ENCODE measurements at regions not wholly inside any gene's neighbourhood (a gene's known extent, or its start where the extent isn't known, plus 50 kb on each side); places are given as distances from the start of the nearest gene placed in this dataset.

GRCh38 chr2:240362216-240362755, 73.2 kb upstream of the GPC1 start:
- Mint-ChIP-seq H3K9me3 (peaks cover 22% of the 10 kb centered on the region), H3K4me1 (peaks cover 36% of the 10 kb centered on the region), H3K36me3 (ENCODE audit: low read depth) (peaks cover 9% of the 10 kb centered on the region), H3K4me3 (no peak overlapping the region), H3K27ac (no peak overlapping the region), H3K27me3 (ENCODE audit: low read depth) (peaks cover 13% of the 10 kb centered on the region)
- no peak for TF ChIP-seq CTCF (IDR thresholded peaks at IDR 0.05; ENCODE audit: unreplicated experiment in 3 of 3)

- TF ChIP-seq CTCF (IDR thresholded peaks at IDR 0.05; ENCODE audit: unreplicated experiment in 3 of 3): no peak
- peaks cover 13% of the 10 kb centered on the region for H3K27me3 Mint-ChIP-seq (ENCODE audit: low read depth)
- H3K36me3 Mint-ChIP-seq (ENCODE audit: low read depth): peaks cover 9% of the 10 kb centered on the region
Observed at GRCh38 chr2:240362826-240363745, 72.4 kb upstream of the GPC1 start.

GRCh38 chr2:240363746-240364581, 71.5 kb upstream of the GPC1 start:
- H3K27ac Mint-ChIP-seq: peak overlapping the region; percentile 76 to 85 (median 78)
- H3K4me3 Mint-ChIP-seq: peak overlapping the region in 2 of 3 experiments; percentile 36
- TF ChIP-seq CTCF (IDR thresholded peaks at IDR 0.05; ENCODE audit: unreplicated experiment in 3 of 3): no peak
- H3K36me3 Mint-ChIP-seq (ENCODE audit: low read depth): peaks cover 9% of the 10 kb centered on the region
- H3K27me3 Mint-ChIP-seq (ENCODE audit: low read depth): peaks cover 13% of the 10 kb centered on the region
- peaks cover 44% of the 10 kb centered on the region for H3K4me1 Mint-ChIP-seq
- H3K9me3 Mint-ChIP-seq: peaks cover 22% of the 10 kb centered on the region

More at GRCh38 chr2:240362826-240363745, 72.4 kb upstream of the GPC1 start:
- H3K9me3 Mint-ChIP-seq: peaks cover 22% of the 10 kb centered on the region
- H3K4me1 Mint-ChIP-seq: peaks cover 39% of the 10 kb centered on the region
- H3K27ac Mint-ChIP-seq: peak overlapping the region; percentile 76 to 85 (median 78)
- H3K4me3 Mint-ChIP-seq: no peak overlapping the region

- no peak for TF ChIP-seq CTCF (IDR thresholded peaks at IDR 0.05; ENCODE audit: unreplicated experiment in 3 of 3)
- Mint-ChIP-seq H3K27ac (peak overlapping the region in 1 of 3 experiments; percentile 35), H3K4me3 (no peak overlapping the region), H3K36me3 (ENCODE audit: low read depth) (peaks cover 9% of the 10 kb centered on the region), H3K9me3 (peaks cover 22% of the 10 kb centered on the region), H3K27me3 (ENCODE audit: low read depth) (peaks cover 13% of the 10 kb centered on the region), H3K4me1 (peaks cover 45% of the 10 kb centered on the region)
Observed at GRCh38 chr2:240364582-240364960, 70.9 kb upstream of the GPC1 start.

- TF ChIP-seq CTCF (IDR thresholded peaks at IDR 0.05; ENCODE audit: unreplicated experiment in 3 of 3): no peak
- no peak overlapping the region for H3K4me3 Mint-ChIP-seq
- H3K9me3 Mint-ChIP-seq: peaks cover 18% of the 10 kb centered on the region
- H3K4me1 Mint-ChIP-seq: peaks cover 48% of the 10 kb centered on the region
- H3K36me3 Mint-ChIP-seq (ENCODE audit: low read depth): peaks cover 9% of the 10 kb centered on the region
- peaks cover 13% of the 10 kb centered on the region for H3K27me3 Mint-ChIP-seq (ENCODE audit: low read depth)
- peak overlapping the region in 1 of 3 experiments; percentile 35 for H3K27ac Mint-ChIP-seq
Observed at GRCh38 chr2:240364961-240365775, 70.3 kb upstream of the GPC1 start.
